GM12873 (cell line): ENCODE measurements at regions not wholly inside any gene's neighbourhood (a gene's known extent, or its start where the extent isn't known, plus 50 kb on each side); places are given as distances from the start of the nearest gene placed in this dataset.

Experiments
- CTCF ChIP-seq: IDR thresholded peaks from 2 replicates; pipeline ENCODE4 v1.5.1; 2012; ENCODE audit warnings: low read depth, mild to moderate bottlenecking, moderate library complexity, low read length, control low read depth; ENCODE audit not compliant: insufficient read depth; ENCODE audit errors: missing control alignments

- no peak for TF ChIP-seq CTCF
These were observed 188.9 kb upstream of the CXCL12 start for GRCh38 chr10:44573821-44574220.

GRCh38 chr10:44574596-44575480, 189.9 kb upstream of the CXCL12 start:
- TF ChIP-seq CTCF = no peak

- TF ChIP-seq CTCF = no peak
These were observed 190.9 kb upstream of the CXCL12 start for GRCh38 chr10:44575601-44576380.

GRCh38 chr10:44576702-44577191, 191.8 kb upstream of the CXCL12 start:
- no peak for TF ChIP-seq CTCF

- TF ChIP-seq CTCF = no peak
These were observed 192.6 kb upstream of the CXCL12 start for GRCh38 chr10:44577533-44577932.

- TF ChIP-seq CTCF = no peak
These were observed 193.4 kb upstream of the CXCL12 start for GRCh38 chr10:44578271-44578670.

- TF ChIP-seq CTCF = no peak
These were observed 197.1 kb upstream of the CXCL12 start for GRCh38 chr10:44581996-44582395.
